ENCODE measurements at regions not wholly inside any gene's neighbourhood (a gene's known extent, or its start where the extent isn't known, plus 50 kb on each side); places are given as distances from the start of the nearest gene placed in this dataset.

GRCh38 chr4:3369781-3370674 is 71.7 kb upstream of the HGFAC start:
- TF ChIP-seq CTCF (IDR thresholded peaks at IDR 0.05) (no peak), POLR2A (IDR thresholded peaks at IDR 0.05; ENCODE audit: low read depth) (no peak)
